H9 (cell line): ENCODE measurements at regions not wholly inside any gene's neighbourhood (a gene's known extent, or its start where the extent isn't known, plus 50 kb on each side); places are given as distances from the start of the nearest gene placed in this dataset.

Source experiments
- DNase-seq: peaks from one replicate; pipeline ENCODE4 v3.0.0-alpha.2; 2017
- H2AFZ ChIP-seq: one replicate; pipeline ENCODE4 v1.6.1; 2013; ENCODE audit warnings: mild to moderate bottlenecking, low read length, control low read depth, moderate library complexity
- H2AK5ac ChIP-seq: 2 replicates; pipeline ENCODE4 v1.6.1; 2013; ENCODE audit warnings: low read length, control low read depth, mixed read lengths; ENCODE audit not compliant: insufficient read length
- H2BK120ac ChIP-seq: one replicate; pipeline ENCODE4 v1.6.1; 2013; ENCODE audit warnings: low read depth, mild to moderate bottlenecking, low read length, control low read depth, inconsistent platforms; ENCODE audit not compliant: poor library complexity, severe bottlenecking
- H2BK12ac ChIP-seq: 2 replicates; pipeline ENCODE4 v1.6.1; 2013; ENCODE audit warnings: low read length, control low read depth, mixed read lengths, low read depth; ENCODE audit not compliant: insufficient read length
- H2BK15ac ChIP-seq: 2 replicates; pipeline ENCODE4 v1.6.1; 2013; ENCODE audit warnings: low read depth, low read length, control low read depth
- H2BK20ac ChIP-seq: one replicate; pipeline ENCODE4 v1.6.1; 2013; ENCODE audit warnings: low read depth, mild to moderate bottlenecking, low read length, control low read depth, inconsistent platforms; ENCODE audit not compliant: poor library complexity, severe bottlenecking
- H2BK5ac ChIP-seq: 2 replicates; pipeline ENCODE4 v1.6.1; 2013; ENCODE audit warnings: low read length, control low read depth, mixed read lengths; ENCODE audit not compliant: insufficient read length
- H3K14ac ChIP-seq: 2 replicates; pipeline ENCODE4 v1.6.1; 2013; ENCODE audit warnings: low read length, control low read depth; ENCODE audit not compliant: insufficient read depth
- H3K18ac ChIP-seq: 2 replicates; pipeline ENCODE4 v1.6.1; 2013; ENCODE audit warnings: low read depth, mild to moderate bottlenecking, mixed read lengths, low read length, control low read depth; ENCODE audit not compliant: insufficient read length
- H3K23ac ChIP-seq: 2 replicates; pipeline ENCODE4 v1.6.1; 2013; ENCODE audit warnings: low read length, control low read depth, mixed read lengths, low read depth; ENCODE audit not compliant: insufficient read length
- H3K23me2 ChIP-seq: 2 replicates; pipeline ENCODE4 v1.6.1; 2013; ENCODE audit warnings: low read depth, mild to moderate bottlenecking, mixed read lengths, low read length, control low read depth; ENCODE audit not compliant: insufficient read length, poor library complexity, severe bottlenecking
- H3K27ac ChIP-seq: 2 replicates; pipeline ENCODE4 v1.5.1; 2013; ENCODE audit warnings: low read length, control low read depth, mixed read lengths, low read depth; ENCODE audit not compliant: insufficient read length
- H3K27me3 ChIP-seq: 2 replicates; pipeline ENCODE4 v1.6.1; 2013; ENCODE audit warnings: low read length, control low read depth, inconsistent platforms; ENCODE audit not compliant: insufficient read depth
- H3K4ac ChIP-seq: 2 replicates; pipeline ENCODE4 v1.6.1; 2013; ENCODE audit warnings: low read depth, mild to moderate bottlenecking, control low read depth, inconsistent platforms, low read length, moderate library complexity
- H3K4me1 ChIP-seq: 2 replicates; pipeline ENCODE4 v1.6.1; 2013; ENCODE audit warnings: low read length, control low read depth, inconsistent platforms; ENCODE audit not compliant: insufficient read depth
- H3K4me2 ChIP-seq: 2 replicates; pipeline ENCODE4 v1.6.1; 2013; ENCODE audit warnings: low read length, control low read depth, mixed read lengths; ENCODE audit not compliant: insufficient read length, insufficient read depth
- H3K56ac ChIP-seq: 2 replicates; pipeline ENCODE4 v1.6.1; 2013; ENCODE audit warnings: low read depth, mild to moderate bottlenecking, mixed read lengths, low read length, control low read depth; ENCODE audit not compliant: insufficient read length
- H3K79me1 ChIP-seq: 2 replicates; pipeline ENCODE4 v1.6.1; 2013; ENCODE audit warnings: low read depth, mild to moderate bottlenecking, moderate library complexity, low read length, control low read depth, inconsistent platforms; ENCODE audit not compliant: insufficient read depth, poor library complexity, severe bottlenecking
- H3K79me2 ChIP-seq: 2 replicates; pipeline ENCODE4 v1.6.1; 2013; ENCODE audit warnings: low read length, control low read depth, inconsistent platforms; ENCODE audit not compliant: insufficient read depth
- H3K9ac ChIP-seq: 2 replicates; pipeline ENCODE4 v1.6.1; 2013; ENCODE audit warnings: low read length, control low read depth, mixed read lengths; ENCODE audit not compliant: insufficient read length; ENCODE audit errors: extremely low read depth
- H3K9me3 ChIP-seq: one replicate; pipeline ENCODE4 v1.6.1; 2013; ENCODE audit warnings: low read depth, low read length, inconsistent platforms; ENCODE audit not compliant: control insufficient read depth
- H3T11ph ChIP-seq: one replicate; pipeline ENCODE4 v1.6.1; 2013; ENCODE audit warnings: mild to moderate bottlenecking, low read length, control low read depth, inconsistent platforms
- H4K20me1 ChIP-seq: one replicate; pipeline ENCODE4 v1.6.1; 2013; ENCODE audit not compliant: control insufficient read depth, insufficient read length, insufficient read depth
- H4K5ac ChIP-seq: 2 replicates; pipeline ENCODE4 v1.6.1; 2013; ENCODE audit warnings: low read depth, mild to moderate bottlenecking, mixed read lengths, low read length, control low read depth; ENCODE audit not compliant: insufficient read length
- H4K8ac ChIP-seq: replicated peaks from 2 replicates; pipeline ENCODE4 v1.6.1; 2013; ENCODE audit warnings: low read length, control low read depth, mixed read lengths, low read depth; ENCODE audit not compliant: insufficient read length
- H4K91ac ChIP-seq: 2 replicates; pipeline ENCODE4 v1.6.1; 2013; ENCODE audit warnings: low read depth, mild to moderate bottlenecking, moderate library complexity, mixed read lengths, low read length, control low read depth; ENCODE audit not compliant: insufficient read length
- H3K27ac Mint-ChIP-seq, 3 experiments: 2 replicates in 2 of 3; 3 replicates in 1 of 3; pipeline ENCODE4 v1.8.0; 2020 to 2021; ENCODE audit warnings: mixed read lengths in 3 of 3, mild to moderate bottlenecking in 1 of 3, moderate library complexity in 1 of 3
- H3K27me3 Mint-ChIP-seq: 2 replicates; pipeline ENCODE4 v1.8.0; 2021; ENCODE audit warnings: low read depth, mild to moderate bottlenecking, moderate library complexity, mixed read lengths
- H3K36me3 Mint-ChIP-seq, 3 experiments: 2 replicates in 2 of 3; 3 replicates in 1 of 3; pipeline ENCODE4 v1.8.0; 2020 to 2021; ENCODE audit warnings: low read depth in 3 of 3, mixed read lengths in 3 of 3; ENCODE audit not compliant: insufficient read depth in 1 of 3
- H3K4me1 Mint-ChIP-seq, 2 experiments: 2 replicates each; pipeline ENCODE4 v1.8.0; 2020; ENCODE audit warnings: mixed read lengths in 2 of 2
- H3K4me3 Mint-ChIP-seq, 2 experiments: 2 replicates in 1 of 2; 3 replicates in 1 of 2; pipeline ENCODE4 v1.8.0; 2020 to 2021; ENCODE audit warnings: mild to moderate bottlenecking in 2 of 2, mixed read lengths in 2 of 2, moderate library complexity in 1 of 2
- H3K9me3 Mint-ChIP-seq, 2 experiments: 2 replicates in 1 of 2; 3 replicates in 1 of 2; pipeline ENCODE4 v1.8.0; 2020; ENCODE audit warnings: mild to moderate bottlenecking in 2 of 2, mixed read lengths in 2 of 2, moderate library complexity in 1 of 2
- WGBS: extraction: QIAGEN DNeasy Blood & Tissue Kit; methylation state at CpG from one replicate; pipeline ENCODE4 v1.1.7; 2013; ENCODE audit warnings: missing lambda C conversion rate, low lambda C conversion rate, mixed read lengths; ENCODE audit not compliant: insufficient read length; ENCODE audit errors: extremely low coverage; 5-methylcytosine and 5-hydroxymethylcytosine counted together
- TF ChIP-seq, protein P1 (sequence below): fragments of 200-600 bp; sonication (generic); conservative IDR thresholded peaks from 3 replicates; pipeline ENCODE4 v1.8.0; 2021; ENCODE audit warnings: antibody characterized with exemption, mild to moderate bottlenecking

DNA sequence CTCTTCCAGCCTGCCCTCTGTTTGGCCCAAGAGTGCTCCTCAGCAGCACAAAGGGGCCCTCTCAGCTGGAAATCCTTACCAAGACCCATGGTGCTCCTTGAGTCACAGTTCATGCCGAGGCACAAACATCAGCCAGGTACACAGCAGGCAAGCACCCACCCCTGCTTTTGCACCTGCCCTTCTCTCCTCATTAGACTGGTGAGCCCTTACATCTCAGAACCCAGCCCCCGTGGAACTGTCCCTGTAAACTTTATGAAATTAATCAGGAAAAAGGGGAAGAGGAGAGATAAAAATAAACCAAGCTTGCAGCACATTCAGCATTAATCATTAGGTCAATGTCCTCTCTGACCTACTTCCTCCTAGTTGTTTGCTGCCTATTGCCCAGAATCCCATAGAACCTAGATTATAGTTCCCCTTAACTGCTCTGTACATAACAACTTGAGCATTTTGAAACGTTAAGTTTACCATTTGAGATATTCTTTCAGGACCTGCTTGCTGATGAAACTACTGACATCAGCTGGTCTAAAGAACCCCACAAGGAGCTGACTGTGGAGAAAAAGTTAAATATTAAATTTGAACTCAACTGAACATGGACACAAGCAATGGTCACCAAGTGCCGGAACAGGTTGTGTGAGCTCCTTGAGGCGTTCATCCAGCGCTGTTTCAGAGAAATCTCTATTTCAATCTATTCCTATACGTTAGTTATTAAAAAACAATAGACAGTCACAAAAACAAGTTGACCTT, 738.4 kb downstream of the MATN1 start:
- WGBS, result no CpG with 5 or more reads among the region's 7 CpGs
- H3K4me1 Mint-ChIP-seq, result peaks cover 50 to 52% of the 10 kb centered on the region in 2 experiments
- no peak overlapping the region for H3K9ac ChIP-seq
- H4K20me1 ChIP-seq, result no peaks in the 10 kb centered on the region
- TF ChIP-seq, protein P1, sequence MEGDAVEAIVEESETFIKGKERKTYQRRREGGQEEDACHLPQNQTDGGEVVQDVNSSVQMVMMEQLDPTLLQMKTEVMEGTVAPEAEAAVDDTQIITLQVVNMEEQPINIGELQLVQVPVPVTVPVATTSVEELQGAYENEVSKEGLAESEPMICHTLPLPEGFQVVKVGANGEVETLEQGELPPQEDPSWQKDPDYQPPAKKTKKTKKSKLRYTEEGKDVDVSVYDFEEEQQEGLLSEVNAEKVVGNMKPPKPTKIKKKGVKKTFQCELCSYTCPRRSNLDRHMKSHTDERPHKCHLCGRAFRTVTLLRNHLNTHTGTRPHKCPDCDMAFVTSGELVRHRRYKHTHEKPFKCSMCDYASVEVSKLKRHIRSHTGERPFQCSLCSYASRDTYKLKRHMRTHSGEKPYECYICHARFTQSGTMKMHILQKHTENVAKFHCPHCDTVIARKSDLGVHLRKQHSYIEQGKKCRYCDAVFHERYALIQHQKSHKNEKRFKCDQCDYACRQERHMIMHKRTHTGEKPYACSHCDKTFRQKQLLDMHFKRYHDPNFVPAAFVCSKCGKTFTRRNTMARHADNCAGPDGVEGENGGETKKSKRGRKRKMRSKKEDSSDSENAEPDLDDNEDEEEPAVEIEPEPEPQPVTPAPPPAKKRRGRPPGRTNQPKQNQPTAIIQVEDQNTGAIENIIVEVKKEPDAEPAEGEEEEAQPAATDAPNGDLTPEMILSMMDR, result no peak
- H3K18ac ChIP-seq, result no peak overlapping the region
- H3K27ac ChIP-seq, result no peak overlapping the region
- H3K4me2 ChIP-seq, result no peak overlapping the region
- H2BK5ac ChIP-seq, result no peak overlapping the region
- H3K27me3 ChIP-seq, result no peaks in the 10 kb centered on the region
- peaks cover 2% of the 10 kb centered on the region; the same call in 1 of the 2 replicates for H3K27me3 Mint-ChIP-seq
- H3K23me2 ChIP-seq, result no peaks in the 10 kb centered on the region
- H4K5ac ChIP-seq, result no peak overlapping the region
- H4K8ac ChIP-seq, result no peak overlapping the region
- no peak overlapping the region for H2BK120ac ChIP-seq
- H3K27ac Mint-ChIP-seq, result peak overlapping the region in 1 of 3 experiments; percentile 60; a peak in 1 of 7 replicates
- H2BK15ac ChIP-seq, result no peak overlapping the region
- no peak overlapping the region for H2BK12ac ChIP-seq
- no peak overlapping the region for H4K91ac ChIP-seq
- H3K36me3 Mint-ChIP-seq, result peaks cover 0 to 6% (median 0%) of the 10 kb centered on the region in 3 experiments; a peak in 4 of 7 replicates
- no peak overlapping the region for H3K4ac ChIP-seq
- no peaks in the 10 kb centered on the region for H3K79me2 ChIP-seq
- H3K4me3 Mint-ChIP-seq, result no peak overlapping the region
- no peak overlapping the region for H3T11ph ChIP-seq
- no peak overlapping the region for H3K56ac ChIP-seq
- H3K9me3 ChIP-seq, result no peaks in the 10 kb centered on the region
- H3K23ac ChIP-seq, result no peak overlapping the region
- H3K79me1 ChIP-seq, result no peaks in the 10 kb centered on the region
- 0 out of 2 replicates have a peak overlapping the region, but pooled peaks have one; percentile 6 for H3K14ac ChIP-seq
- no peak overlapping the region for H2AK5ac ChIP-seq
- no peak overlapping the region for H2BK20ac ChIP-seq
- H3K9me3 Mint-ChIP-seq, result peaks cover 0 to 3% of the 10 kb centered on the region in 2 experiments; a peak in 2 of 5 replicates
- peaks cover 10% of the 10 kb centered on the region; the same call in 1 of the 2 replicates for H3K4me1 ChIP-seq
- no peak for DNase-seq
- H2AFZ ChIP-seq, result no peak overlapping the region
